ENCODE measurements at regions not wholly inside any gene's neighbourhood (a gene's known extent, or its start where the extent isn't known, plus 50 kb on each side); places are given as distances from the start of the nearest gene placed in this dataset.
A peak's percentile ranks its signal among the peaks of the same experiment; 100 is the strongest.

- Histone ChIP-seq H3K4me2 (no peak overlapping the region), H3K4me3 (ENCODE audit: low read depth in 2 of 2, low read length in 1 of 2) (no peak overlapping the region), H3K36me3 (replicated peaks in 1 of 2; ENCODE audit: control insufficient read depth in 1 of 2, insufficient read depth in 2 of 2, low read length in 1 of 2) (no peaks in the 10 kb centered on the region), H3K4me1 (ENCODE audit: control insufficient read depth in 1 of 2, insufficient read depth in 2 of 2, low read depth in 1 of 2, low read length in 1 of 2) (peaks cover 0 to 9% of the 10 kb centered on the region in 2 experiments; a peak in 1 of 4 replicates), H2AFZ (ENCODE audit: low read depth) (no peak overlapping the region), H4K20me1 (ENCODE audit: insufficient read depth) (no peaks in the 10 kb centered on the region), H3K9me2 (no peaks in the 10 kb centered on the region), H3F3A (replicated peaks; ENCODE audit: insufficient read depth) (no peaks in the 10 kb centered on the region), H3K9me3 (no peaks in the 10 kb centered on the region), H3K9ac (no peak overlapping the region), H3K27ac (ENCODE audit: low read depth in 2 of 2, low read length in 1 of 2) (no peak overlapping the region), H3K27me3 (ENCODE audit: insufficient read depth) (no peaks in the 10 kb centered on the region), H3K79me2 (ENCODE audit: insufficient read depth) (no peaks in the 10 kb centered on the region)
- ChIA-PET CTCF (interaction anchor here (1.5 kb wide), 1 partner anchor 37 kb away, joined by 4 read pairs; no protein-coding TSS in a partner anchor), POLR2A (no interaction called here)
- no peak for DNase-seq
- TF ChIP-seq TCF12 (IDR thresholded peaks at IDR 0.05), result 0 out of 2 replicates have a peak, but pooled peaks have one; percentile 10
- no peak for TF ChIP-seq CTCF (IDR thresholded peaks at IDR 0.05)
- 86% methylated on average over 1 of the region's 1 CpG for WGBS (ENCODE audit: low lambda C conversion rate)
Observed at GRCh38 chr12:88982694-88983093, 369.6 kb downstream of the DUSP6 start.

GRCh38 chr12:88977115-88977514 is 375.2 kb downstream of the DUSP6 start:
- H3K4me3 ChIP-seq (ENCODE audit: low read depth in 2 of 2, low read length in 1 of 2), result no peak overlapping the region
- ChIA-PET POLR2A (no interaction called here), CTCF (no interaction called here)
- H3K9ac ChIP-seq, result no peak overlapping the region
- TF ChIP-seq RCOR1 (IDR thresholded peaks at IDR 0.05; ENCODE audit: low read length) (peak; percentile 64), ELF1 (IDR thresholded peaks at IDR 0.05) (no peak), EP300 (IDR thresholded peaks at IDR 0.05; ENCODE audit: borderline replicate concordance in 1 of 2, low read depth in 1 of 2, low read length in 1 of 2) (peak; percentile 22 to 66; a peak in 2 of 4 replicates), TCF12 (IDR thresholded peaks at IDR 0.05) (peak; percentile 87), JUND (IDR thresholded peaks at IDR 0.05) (peak; percentile 27), USF2 (IDR thresholded peaks at IDR 0.05; ENCODE audit: borderline replicate concordance, low read depth, low read length) (no peak), GATA2 (CRISPR knock-in tag; IDR thresholded peaks at IDR 0.05) (peak; percentile 48), PBX3 (IDR thresholded peaks at IDR 0.05) (peak; percentile 79; the same call in 1 of the 2 replicates), POLR2AphosphoS5 (IDR thresholded peaks at IDR 0.05; ENCODE audit: low read depth, low read length) (peak; percentile 61; the same call in 1 of the 2 replicates)
- H3K27me3 ChIP-seq (ENCODE audit: insufficient read depth), result no peaks in the 10 kb centered on the region
- H2AFZ ChIP-seq (ENCODE audit: low read depth), result no peak overlapping the region
- no peaks in the 10 kb centered on the region for H4K20me1 ChIP-seq (ENCODE audit: insufficient read depth)
- DNase-seq, result peak; percentile 2
- H3K79me2 ChIP-seq (ENCODE audit: insufficient read depth), result no peaks in the 10 kb centered on the region
- no peak overlapping the region for H3K4me2 ChIP-seq
- no peaks in the 10 kb centered on the region for H3K36me3 ChIP-seq (replicated peaks in 1 of 2; ENCODE audit: control insufficient read depth in 1 of 2, insufficient read depth in 2 of 2, low read length in 1 of 2)
- 15% methylated on average over 2 of the region's 2 CpGs for WGBS (ENCODE audit: low lambda C conversion rate)
- no peaks in the 10 kb centered on the region for H3K9me2 ChIP-seq
- H3F3A ChIP-seq (replicated peaks; ENCODE audit: insufficient read depth), result no peaks in the 10 kb centered on the region
- H3K27ac ChIP-seq (ENCODE audit: low read depth in 2 of 2, low read length in 1 of 2), result no peak overlapping the region
- no peaks in the 10 kb centered on the region for H3K9me3 ChIP-seq
- H3K4me1 ChIP-seq (ENCODE audit: control insufficient read depth in 1 of 2, insufficient read depth in 2 of 2, low read depth in 1 of 2, low read length in 1 of 2), result no peaks in the 10 kb centered on the region; a peak in 1 of 4 replicates
